ENCODE measurements at regions not wholly inside any gene's neighbourhood (a gene's known extent, or its start where the extent isn't known, plus 50 kb on each side); places are given as distances from the start of the nearest gene placed in this dataset.

- Histone ChIP-seq H3K36me3 (ENCODE audit: insufficient read depth, low read length, poor library complexity, severe bottlenecking) (no peaks in the 10 kb centered on the region), H3K4me3 (ENCODE audit: low read depth, low read length, poor library complexity, severe bottlenecking) (no peak overlapping the region), H3K27me3 (replicated peaks; ENCODE audit: insufficient read depth, low read depth, low read length, poor library complexity) (peaks cover 5% of the 10 kb centered on the region), H3K27ac (ENCODE audit: low read depth, low read length, poor library complexity, severe bottlenecking) (no peak overlapping the region), H3K9me3 (ENCODE audit: low read depth, low read length, poor library complexity, severe bottlenecking) (no peaks in the 10 kb centered on the region), H3K4me1 (ENCODE audit: insufficient read depth, low read length, poor library complexity, severe bottlenecking) (no peaks in the 10 kb centered on the region)
- POLR2A ChIA-PET (ENCODE audit: low non-redundant PET) = no interaction called here
- BruUV-seq (replicated peaks) = no TSS peak
- TF ChIP-seq EZH2 (IDR thresholded peaks at IDR 0.05; ENCODE audit: borderline replicate concordance, low read depth, low read length, poor library complexity, severe bottlenecking) (no peak), CTCF (conservative IDR thresholded peaks at IDR 0.05; ENCODE audit: low read depth, low read length) (no peak)
- DNase-seq (ENCODE audit: low spot score) = no peak
- intact Hi-C loops (cut with micrococcal nuclease; ENCODE audit: unreplicated experiment) = no loop called here
- CTCF ChIA-PET = no interaction called here
Observed at GRCh38 chr17:70702683-70703255, 533.4 kb downstream of the KCNJ2 start.

- Histone ChIP-seq H3K36me3 (ENCODE audit: insufficient read depth, low read length, poor library complexity, severe bottlenecking) (no peaks in the 10 kb centered on the region), H3K4me1 (ENCODE audit: insufficient read depth, low read length, poor library complexity, severe bottlenecking) (no peaks in the 10 kb centered on the region), H3K27ac (ENCODE audit: low read depth, low read length, poor library complexity, severe bottlenecking) (no peak overlapping the region), H3K27me3 (replicated peaks; ENCODE audit: insufficient read depth, low read depth, low read length, poor library complexity) (no peaks in the 10 kb centered on the region), H3K9me3 (ENCODE audit: low read depth, low read length, poor library complexity, severe bottlenecking) (no peaks in the 10 kb centered on the region), H3K4me3 (ENCODE audit: low read depth, low read length, poor library complexity, severe bottlenecking) (no peak overlapping the region)
- no peak for TF ChIP-seq EZH2 (IDR thresholded peaks at IDR 0.05; ENCODE audit: borderline replicate concordance, low read depth, low read length, poor library complexity, severe bottlenecking)
- TF ChIP-seq CTCF (conservative IDR thresholded peaks at IDR 0.05; ENCODE audit: low read depth, low read length) = no peak
- DNase-seq (ENCODE audit: low spot score) = no peak
- no TSS peak for BruUV-seq (replicated peaks)
- CTCF ChIA-PET = no interaction called here
- POLR2A ChIA-PET (ENCODE audit: low non-redundant PET) = no interaction called here
- intact Hi-C loops (cut with micrococcal nuclease; ENCODE audit: unreplicated experiment) = no loop called here
Observed at GRCh38 chr17:70709596-70709995, 540.3 kb downstream of the KCNJ2 start.

- CTCF ChIA-PET = no interaction called here
- H3K9me3 ChIP-seq (ENCODE audit: low read depth, low read length, poor library complexity, severe bottlenecking) = no peaks in the 10 kb centered on the region
- no peak overlapping the region for H3K4me3 ChIP-seq (ENCODE audit: low read depth, low read length, poor library complexity, severe bottlenecking)
- TF ChIP-seq EZH2 (IDR thresholded peaks at IDR 0.05; ENCODE audit: borderline replicate concordance, low read depth, low read length, poor library complexity, severe bottlenecking) (no peak), CTCF (conservative IDR thresholded peaks at IDR 0.05; ENCODE audit: low read depth, low read length) (no peak)
- DNase-seq (ENCODE audit: low spot score) = no peak
- H3K27me3 ChIP-seq (replicated peaks; ENCODE audit: insufficient read depth, low read depth, low read length, poor library complexity) = no peaks in the 10 kb centered on the region
- POLR2A ChIA-PET (ENCODE audit: low non-redundant PET) = no interaction called here
- no peaks in the 10 kb centered on the region for H3K36me3 ChIP-seq (ENCODE audit: insufficient read depth, low read length, poor library complexity, severe bottlenecking)
- BruUV-seq (replicated peaks) = no TSS peak
- no peak overlapping the region for H3K27ac ChIP-seq (ENCODE audit: low read depth, low read length, poor library complexity, severe bottlenecking)
- H3K4me1 ChIP-seq (ENCODE audit: insufficient read depth, low read length, poor library complexity, severe bottlenecking) = no peaks in the 10 kb centered on the region
- intact Hi-C loops (cut with micrococcal nuclease; ENCODE audit: unreplicated experiment) = no loop called here
Observed at GRCh38 chr17:70713694-70714093, 544.4 kb downstream of the KCNJ2 start.
